ENCODE measurements at regions not wholly inside any gene's neighbourhood (a gene's known extent, or its start where the extent isn't known, plus 50 kb on each side); places are given as distances from the start of the nearest gene placed in this dataset.

DNA sequence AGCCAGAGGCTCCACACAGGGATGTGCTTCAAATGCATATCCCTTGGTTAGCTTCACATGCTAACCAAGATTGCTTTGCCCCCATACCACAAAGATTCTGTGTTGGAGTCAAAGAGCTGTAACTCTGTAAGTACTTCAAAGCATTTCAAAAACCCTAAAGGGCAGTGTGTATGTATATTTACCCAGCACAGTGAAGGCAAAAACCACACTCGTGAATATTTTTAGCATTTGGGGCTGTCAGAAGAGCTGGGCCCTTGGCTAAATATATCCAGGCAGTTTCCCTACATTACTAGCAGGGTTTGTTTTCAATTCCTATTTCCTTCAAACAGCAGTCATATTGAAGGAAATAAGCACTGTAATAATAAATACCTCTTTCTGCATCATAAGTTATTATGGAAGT lies 84.2 kb upstream of the STEAP1B start:
- DNase-seq: no peak

DNA sequence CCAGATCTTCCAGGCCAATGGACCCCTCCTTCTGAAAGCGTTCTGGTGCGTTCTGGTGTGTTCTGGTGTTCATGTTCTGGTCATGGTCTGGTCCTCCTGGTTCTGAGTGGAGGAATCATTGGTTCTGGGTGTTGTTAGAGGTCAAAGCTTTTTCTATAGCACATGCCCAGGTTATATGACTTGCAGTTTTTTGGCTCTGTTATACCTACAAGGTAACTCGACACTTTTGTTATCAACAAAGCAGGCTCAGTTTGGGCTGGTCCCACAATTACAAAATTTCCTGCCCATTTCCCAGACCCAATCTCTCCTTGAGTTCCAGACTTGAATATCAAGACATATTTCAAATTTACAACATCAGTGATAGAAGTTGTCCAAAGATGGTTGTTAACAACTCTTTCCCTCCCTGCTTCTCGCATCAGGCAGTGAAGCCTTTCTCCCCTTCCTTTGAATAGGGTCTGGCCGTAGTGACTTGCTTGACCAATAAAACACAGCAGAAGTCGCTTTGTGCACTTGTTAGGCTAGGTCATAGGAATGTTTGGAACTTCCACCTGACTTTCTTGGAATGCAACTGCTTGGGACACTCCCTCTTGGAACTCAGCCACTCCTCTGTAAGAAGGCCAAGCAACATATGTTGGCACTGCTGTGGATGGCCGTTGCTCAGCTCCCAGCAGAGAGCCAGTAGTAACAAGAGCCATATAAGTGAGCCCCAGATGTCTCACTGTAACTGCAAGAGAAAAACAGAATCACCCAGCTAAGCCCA lies 83.1 kb upstream of the STEAP1B start:
- DNase-seq: no peak

DNA sequence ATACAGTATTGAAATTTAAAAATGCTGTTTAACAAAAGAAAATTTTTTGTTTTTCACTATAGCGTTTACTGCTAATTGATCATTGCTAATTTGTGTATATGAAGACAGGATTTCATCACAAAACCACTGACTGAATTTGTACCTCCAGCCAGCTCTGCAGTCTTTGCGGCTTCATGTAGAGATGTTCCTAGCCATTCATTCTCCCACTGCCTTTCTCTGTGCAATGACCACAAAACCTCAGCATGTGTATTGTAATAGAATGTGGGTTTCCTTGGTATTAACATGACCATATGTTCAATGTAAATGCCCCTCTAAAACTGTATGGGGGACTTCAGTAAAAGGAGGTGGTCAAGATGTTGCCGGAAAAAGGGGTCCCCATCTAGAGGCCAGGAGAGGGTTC lies 81.1 kb upstream of the STEAP1B start:
- DNase-seq: no peak

DNA sequence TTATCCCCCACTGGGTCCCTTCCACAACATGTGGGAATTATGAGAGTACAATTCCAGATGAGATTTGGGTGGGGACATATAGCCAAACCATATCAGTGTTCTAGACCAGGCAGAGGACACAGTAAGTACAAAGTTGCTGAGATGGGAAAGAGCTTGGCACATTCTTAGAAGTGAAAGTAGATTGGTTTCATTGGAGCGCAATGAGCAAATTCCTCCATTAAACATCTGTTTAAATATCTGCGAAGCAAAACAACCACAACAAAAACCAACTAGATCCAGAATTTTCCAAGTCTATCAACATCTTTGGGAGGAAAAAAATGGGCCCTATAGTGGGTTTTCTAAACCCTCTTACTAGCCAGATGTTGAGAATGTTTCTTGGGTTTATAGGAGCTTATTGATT lies 80.0 kb upstream of the STEAP1B start:
- no peak for DNase-seq

DNA sequence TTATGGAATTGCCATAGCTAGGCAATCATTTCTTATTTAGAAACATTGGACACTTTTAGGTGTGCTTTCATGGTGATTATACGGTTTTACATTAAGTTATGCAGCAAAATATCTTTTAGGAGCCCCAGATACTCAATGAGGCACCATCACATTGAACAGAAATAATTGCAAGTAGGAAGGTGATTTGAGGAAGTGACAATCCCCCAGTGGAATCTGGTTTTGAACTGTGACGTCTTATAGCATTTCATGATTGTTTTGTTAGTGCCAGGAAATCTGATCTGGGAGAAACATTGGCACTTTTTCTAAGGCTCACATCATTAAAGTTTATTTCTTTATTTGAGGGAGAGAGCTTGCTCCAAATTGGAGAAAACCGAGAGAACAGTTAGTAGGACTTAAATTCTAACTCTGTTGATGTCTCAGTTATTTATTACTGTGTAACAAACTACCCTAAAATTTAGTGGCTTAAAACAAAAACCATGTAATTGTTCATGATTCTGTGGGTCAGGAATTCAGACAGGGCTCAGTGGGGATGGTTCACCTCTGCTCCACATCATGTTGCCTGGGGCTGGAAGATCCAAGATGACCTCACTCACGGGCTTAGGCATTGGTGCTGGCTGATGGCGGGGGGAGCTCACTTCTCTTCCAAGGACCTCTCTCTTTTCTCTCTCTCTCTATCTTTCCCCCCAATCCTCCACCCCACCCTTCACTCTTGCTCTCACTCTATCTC lies 78.2 kb upstream of the STEAP1B start:
- no peak for DNase-seq

DNA sequence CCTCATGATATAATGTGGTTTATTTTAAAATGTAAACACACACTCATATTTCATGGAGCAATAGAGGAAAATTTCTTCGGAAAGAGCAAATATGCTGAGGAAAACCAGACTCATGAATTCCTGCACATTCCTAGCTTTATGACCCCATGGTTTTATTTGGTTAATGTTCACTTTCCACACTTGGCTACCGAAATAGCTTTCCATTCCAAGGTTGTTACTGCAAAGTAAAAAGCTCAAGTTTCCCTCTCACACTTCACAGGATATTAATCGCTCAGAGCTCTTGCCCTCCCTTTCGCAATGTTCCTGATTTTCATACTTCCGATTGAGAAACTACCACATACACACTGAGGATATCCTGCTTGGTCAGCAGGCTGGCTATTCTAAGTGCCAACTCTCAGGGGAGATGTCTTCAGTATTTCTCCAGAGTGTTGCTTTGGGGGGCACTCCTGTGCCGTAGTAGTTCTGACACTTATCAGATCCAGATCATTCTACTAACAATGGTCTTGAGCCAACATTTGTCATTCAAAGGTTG lies 77.5 kb upstream of the STEAP1B start:
- no peak for DNase-seq

DNA sequence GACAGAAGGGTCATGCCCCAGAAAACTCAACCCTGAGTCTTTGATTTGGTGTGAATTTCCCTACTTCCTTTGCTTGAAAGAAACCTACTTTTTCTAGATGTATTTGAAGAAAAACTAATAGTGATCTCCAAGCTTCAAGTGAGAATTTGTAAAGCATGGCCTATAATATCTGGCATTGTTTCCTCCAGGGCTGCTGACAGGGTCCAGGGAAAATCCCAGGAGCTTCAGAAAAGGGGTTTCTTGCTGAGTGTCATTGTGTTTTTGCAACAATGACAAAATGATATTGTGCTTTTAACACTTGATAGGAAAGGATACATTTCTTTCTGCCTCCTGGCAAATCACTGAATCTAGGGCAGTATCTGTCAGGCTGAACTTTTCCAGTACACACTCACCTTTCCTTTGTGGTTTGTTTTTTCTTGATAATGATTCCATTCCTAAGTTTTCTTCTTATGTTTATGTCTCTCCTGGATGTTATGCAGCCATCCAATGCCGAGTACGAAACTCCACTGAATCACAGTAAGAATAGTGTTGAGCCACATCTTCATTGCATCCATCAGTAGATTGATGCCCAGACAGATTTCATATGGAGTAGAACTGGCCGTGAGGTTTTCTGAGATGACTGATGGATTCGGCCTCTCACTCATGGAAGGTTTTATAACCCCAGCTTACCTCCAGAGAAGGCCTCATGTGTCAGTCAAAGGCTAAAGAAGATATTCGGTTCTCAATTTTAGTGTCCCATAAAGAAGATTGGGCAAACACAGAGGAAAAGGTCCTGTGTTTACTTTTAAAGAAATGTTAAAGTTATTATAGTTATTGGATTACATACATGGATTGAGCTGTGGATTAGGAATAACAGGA lies 76.9 kb upstream of the STEAP1B start:
- no peak for DNase-seq

DNA sequence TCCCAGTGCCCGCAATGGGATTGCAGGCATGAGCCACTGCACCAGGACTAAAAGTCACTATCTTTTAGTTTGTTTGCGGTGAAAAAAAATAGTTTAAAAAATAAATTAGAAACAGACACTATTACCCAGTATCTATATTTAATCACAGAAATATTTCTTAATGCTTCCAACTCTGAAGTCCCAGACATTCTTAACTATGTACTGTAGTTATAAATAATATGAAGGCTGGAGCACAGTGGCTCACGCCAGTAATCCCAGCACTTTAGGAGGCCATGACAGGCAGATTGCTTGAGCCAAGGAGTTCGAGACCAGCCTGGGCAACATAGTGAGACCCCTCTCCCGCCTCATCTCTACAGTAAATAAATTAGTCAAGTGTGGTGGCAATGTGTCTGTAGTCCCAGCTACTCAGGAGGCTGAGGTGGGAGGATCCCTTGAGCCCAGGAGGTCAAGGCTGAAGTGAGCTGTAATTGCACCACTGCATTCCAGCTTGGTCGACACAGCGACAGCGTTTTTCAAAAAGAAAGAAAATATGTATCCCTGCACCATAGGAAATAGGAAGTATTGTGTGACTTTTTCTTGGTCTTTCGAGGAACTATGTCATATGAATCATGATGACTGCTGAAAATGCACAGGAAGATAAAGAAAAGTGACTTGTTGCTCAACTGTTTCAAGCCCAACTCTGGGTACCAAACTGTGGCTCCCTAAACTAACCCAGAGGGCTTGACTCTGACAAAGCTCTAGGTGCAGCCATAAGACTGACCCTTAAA lies 74.9 kb upstream of the STEAP1B start:
- no peak for DNase-seq

DNA sequence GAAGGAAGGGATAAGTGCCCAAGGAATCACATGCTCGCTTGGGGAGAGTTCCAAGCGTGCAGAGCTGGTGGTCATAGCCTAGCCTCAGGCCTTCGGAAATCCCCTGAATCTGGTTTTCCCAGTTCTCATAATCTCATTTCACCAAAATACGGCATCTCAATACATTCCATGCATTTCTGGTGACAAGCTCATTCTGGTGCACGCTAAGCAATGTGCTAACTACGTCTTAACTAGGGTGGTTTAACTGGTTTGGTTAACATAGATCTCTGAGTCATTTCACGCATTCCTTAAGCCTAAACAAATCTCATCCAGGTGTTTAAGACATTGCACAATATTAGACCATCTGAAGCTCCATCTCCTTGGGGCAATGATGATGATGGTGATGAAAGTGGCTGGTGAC lies 72.9 kb upstream of the STEAP1B start:
- no peak for DNase-seq

DNA sequence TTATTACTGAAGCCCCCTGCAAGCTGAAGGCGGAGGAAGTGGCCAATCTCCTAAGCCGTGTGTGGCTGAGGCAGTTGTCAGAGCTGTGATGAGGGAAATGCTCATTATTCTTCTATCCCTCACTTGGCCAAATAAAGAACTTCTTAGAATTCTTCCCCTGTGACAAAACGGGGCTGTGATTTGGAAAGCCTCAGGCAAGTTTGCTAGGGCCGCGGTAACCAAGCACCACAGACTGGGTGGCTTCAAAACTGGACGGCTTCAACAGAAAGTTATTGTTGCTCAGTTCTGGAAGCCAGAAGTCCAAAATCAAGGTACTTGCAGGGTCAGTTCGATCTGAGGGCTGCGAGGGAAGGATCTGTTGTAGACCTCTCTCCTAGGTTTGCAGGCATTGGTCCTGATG lies 72.3 kb upstream of the STEAP1B start:
- no peak for DNase-seq

DNA sequence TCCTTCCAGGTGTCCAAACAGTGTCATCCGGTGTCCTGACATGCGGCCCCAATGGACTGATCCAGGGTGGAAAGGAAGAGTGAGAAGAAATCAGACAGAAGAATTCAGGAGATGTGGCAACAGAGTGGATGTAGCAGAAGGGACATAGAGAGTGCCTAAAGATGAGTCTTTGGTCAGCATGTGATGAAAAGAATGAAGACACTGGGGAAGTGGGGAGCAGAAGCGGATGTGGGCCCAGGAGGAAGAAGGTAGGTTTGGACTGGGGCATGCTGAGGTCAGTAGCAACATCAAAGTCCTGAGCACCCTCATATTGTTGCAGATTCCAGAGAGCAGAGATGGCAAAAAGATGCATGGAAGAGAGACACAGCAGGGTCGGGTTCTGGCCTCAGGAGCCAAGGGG lies 71.8 kb upstream of the STEAP1B start:
- no peak for DNase-seq

DNA sequence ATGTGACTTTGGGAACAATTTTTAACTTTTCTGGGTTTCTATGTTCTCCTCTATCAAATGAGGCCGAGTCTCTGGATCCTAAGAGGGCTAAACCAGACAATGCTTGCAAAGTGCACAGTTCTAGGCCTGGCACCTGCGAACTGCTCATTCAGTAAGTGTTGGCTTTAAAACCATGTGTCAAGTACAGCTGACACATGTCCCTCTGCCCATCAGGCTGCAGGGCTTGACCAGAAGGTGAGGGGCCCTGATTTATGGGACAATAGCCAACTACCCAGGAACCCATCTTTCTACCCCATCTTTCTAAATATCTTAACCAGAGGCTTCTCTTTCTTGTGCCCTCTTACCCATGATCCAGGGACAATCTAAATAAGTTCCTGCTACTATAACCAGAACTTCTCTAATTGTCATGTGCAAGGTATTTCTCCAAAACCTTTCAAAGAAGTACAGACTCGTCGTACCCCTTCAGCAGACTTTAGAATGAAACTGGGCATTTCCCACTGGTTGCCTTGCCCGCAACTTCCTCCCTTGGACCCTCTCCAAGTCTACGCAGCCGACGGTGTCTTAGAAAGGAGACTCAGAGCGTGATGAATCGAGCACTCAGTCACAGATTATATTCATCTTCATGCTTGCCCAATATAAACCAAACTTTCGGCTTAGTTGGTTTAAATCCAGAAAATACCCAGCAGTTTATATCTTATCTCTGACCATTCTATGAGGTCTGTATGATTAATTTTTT lies 69.8 kb upstream of the STEAP1B start:
- no peak for DNase-seq

DNA sequence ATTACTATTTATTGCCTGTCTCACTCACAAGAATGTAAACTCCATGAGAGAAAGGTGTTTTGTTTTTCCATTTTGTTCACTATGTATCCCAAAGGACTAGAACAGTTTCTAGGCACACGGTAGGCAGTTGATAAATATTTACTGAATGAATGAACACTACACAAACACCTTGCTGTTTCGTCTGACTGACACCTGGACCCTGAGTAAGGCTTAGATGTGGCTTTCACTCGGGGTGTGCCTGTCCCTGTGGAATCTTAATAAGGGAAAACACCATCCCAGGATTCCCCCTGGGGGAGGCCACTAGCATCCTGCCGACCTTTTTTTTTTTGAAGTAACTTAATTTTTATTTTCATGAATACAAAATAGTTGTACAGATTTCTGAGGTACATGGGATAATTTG lies 66.6 kb upstream of the STEAP1B start:
- DNase-seq: no peak

DNA sequence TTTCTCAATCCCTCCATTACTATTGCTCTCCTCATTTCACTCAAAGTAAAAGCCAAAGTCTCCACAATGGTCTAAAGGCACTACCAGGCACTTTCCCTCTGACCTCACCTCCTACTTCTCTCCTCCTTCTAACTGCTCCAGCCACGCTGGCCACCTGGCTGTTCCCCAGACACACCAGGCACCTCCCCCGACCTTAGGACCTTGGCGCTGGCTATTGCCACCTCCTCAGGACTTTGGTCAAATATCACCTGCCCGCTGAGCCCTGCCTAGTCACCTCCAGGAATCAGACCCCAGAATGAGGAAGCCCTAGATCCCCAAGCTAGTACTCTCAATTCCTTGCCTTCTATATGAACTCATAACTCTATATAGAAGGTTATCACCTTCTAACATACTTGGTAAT lies 66.2 kb upstream of the STEAP1B start:
- no peak for DNase-seq

DNA sequence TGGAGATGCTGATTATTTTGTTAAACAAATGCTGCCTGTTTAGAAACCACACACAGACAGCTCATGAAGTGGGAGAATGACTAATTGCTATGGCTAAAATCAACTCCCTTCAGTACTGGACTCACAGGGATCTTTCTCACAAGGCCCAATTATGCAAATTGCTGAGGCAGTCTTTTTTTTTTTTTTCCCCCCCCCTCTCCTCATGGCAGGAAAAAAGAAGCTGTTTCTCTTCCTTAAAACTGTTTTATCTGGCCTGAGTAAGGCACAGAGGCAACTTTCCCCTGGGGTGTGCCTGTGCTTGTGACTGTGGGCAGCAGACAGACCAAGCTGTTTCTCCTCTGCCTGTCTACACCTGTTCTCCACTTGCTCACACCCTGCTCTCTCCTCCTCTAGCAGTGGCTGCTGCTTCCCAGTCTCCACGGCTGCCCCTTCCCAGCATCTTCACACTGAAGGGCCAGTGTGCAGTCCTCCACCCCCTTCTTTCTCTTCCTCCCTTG lies 65.4 kb upstream of the STEAP1B start:
- no peak for DNase-seq

DNA sequence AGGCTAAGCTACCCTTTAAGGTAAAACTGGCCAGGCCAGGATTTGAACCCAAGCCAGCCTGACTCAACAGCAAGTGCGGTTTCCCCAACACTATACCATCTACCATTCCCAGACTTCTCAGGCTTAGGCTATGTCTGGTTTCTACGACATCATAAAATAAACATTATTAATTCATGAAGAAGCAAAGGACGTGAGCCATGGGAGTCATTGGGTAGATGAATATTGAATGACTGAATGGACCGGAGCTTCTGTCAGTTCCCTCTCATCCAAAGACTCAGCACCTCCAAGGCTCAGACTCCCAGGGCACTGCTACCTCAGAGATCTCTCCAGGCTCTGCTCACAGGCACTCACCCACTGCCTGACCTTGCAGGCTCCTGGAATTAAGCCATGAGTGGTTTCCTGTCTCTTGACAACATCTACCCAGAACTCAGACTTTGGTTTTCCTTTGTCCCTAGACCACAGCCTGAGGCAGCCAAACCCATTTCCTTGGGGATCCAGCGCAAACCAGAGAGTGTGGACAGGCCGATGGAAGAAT lies 64.6 kb upstream of the STEAP1B start:
- no peak for DNase-seq

DNA sequence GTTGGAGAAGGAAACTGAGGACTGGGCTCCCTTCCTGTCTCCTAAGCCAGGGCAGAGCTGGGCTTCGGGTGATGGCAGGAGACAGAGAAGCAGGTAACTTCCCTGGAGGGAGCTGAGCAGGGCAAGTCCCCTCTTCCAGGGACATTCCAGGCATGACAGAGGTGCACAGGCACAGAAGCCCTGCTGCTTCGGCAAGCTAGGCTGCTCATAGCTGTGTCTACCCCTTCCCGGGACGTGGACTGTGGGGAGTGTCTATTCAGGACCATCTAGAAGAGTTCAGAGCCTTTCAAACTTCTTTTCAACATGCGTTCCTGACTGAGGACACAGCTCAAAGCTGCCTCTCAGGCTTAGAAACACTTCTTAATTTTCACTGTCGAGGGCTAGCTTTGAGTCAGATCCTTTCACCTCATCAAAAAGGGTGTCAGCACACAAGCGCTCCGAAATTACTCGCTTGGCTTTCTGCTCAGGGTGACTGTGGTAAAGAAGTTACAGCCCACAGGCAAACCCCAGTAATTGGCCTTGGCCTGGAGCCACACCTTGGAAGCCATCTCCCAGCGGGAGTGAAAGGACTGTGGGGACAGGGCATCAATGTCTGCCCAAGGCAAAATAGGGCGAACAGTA lies 63.7 kb upstream of the STEAP1B start:
- DNase-seq: no peak

DNA sequence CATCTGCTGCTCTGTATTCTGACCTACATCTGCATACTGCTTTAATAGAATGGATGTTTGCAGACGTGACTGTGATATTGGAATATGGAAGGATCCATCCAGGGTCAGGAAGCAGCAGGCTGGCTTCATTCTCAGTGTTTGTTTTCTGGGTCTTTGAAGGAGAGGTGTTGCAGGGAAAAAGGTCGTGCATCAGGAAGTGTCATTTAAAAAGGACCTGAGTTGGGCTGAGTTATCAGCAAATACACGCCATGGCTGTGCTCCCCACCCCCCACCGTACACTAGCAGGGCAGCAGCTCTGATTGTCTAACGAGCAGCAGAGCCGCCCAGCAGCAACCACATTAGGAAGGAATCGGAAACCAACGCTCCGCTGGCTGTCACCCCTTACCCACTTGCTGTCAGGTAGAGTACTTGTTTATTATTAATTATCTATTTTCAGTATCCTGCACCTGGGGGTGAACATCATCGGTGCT lies 63.1 kb upstream of the STEAP1B start:
- no peak for DNase-seq

DNA sequence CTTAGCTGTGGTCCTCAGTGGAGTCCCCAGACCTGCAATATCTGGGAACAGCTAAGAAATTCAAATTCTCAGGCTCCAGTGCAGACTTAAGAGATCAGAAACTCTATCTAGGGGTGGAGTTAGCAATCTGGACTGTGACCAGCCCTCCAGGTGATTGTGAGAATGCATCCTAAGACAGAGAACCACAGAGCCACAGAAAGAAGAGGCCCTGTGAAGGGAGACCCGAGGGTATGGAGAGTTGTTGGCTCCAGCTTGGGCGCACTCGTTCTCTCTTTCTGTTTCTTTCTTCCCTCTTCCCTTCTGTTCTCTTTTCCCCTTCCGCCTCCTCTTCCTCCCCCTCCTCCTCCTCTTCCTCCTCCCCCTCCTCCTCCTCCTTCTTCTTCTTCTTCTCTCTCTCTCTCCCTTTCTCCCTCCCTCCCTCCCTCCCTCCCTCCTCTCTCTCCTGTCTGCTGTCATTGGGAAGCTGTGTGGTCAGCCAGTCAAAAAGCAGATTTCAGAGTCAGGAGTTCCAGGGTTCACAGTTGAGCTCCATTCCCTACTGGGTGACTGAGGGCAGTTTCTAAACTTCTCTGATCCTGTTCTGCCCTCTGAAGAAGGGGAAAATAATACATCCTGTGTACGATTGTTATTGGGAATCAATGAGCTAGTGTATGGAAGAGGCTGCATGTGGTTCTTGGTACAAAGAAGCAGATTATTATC lies 62.1 kb upstream of the STEAP1B start:
- no peak for DNase-seq

DNA sequence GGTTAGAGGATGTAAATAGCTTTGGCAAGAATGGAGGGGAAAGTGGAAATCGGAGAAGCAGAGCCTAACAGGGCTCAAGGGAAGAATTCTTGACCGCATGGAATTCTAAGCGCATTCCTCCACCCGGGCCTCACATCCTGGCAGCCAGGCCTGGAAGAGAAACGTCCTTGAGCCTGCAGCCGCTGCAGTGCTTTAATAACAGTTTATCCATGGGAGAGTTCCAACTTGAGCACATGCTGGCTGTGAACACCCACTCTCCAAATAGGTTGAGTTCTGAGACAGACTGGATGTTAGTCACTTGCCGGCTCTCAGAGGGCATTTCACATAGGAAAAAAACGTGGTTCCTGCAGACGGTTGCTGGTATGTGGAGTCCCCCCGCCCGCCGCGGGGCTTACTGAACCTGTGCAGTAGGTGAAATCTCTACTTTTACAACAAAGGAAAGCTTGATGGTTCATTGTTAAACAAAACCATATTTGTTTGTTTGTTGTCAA lies 61.4 kb upstream of the STEAP1B start:
- DNase-seq: no peak
